HG03565 (cell line): ENCODE measurements at regions not wholly inside any gene's neighbourhood (a gene's known extent, or its start where the extent isn't known, plus 50 kb on each side); places are given as distances from the start of the nearest gene placed in this dataset.
A peak's percentile ranks its signal among the peaks of the same experiment; 100 is the strongest.

Experiments used
- ATAC-seq: cut with Tn5 transposase; IDR thresholded peaks from one replicate; pipeline ENCODE4 v1.9.1; 2021; ENCODE audit warnings: mild to moderate bottlenecking, moderate library complexity; ENCODE audit not compliant: unreplicated experiment

GRCh38 chr7:19455623-19456022, 253.2 kb downstream of the POLR1F start:
- ATAC-seq, result no peak

GRCh38 chr7:19448091-19448490, 260.7 kb downstream of the POLR1F start:
- no peak for ATAC-seq

GRCh38 chr7:19442016-19442785, 266.6 kb downstream of the POLR1F start:
- ATAC-seq, result peak; percentile 42

- no peak for ATAC-seq
Observed at GRCh38 chr7:19439517-19439916, 269.3 kb downstream of the POLR1F start.

GRCh38 chr7:19437446-19437845, 271.4 kb downstream of the POLR1F start:
- ATAC-seq, result no peak

DNA sequence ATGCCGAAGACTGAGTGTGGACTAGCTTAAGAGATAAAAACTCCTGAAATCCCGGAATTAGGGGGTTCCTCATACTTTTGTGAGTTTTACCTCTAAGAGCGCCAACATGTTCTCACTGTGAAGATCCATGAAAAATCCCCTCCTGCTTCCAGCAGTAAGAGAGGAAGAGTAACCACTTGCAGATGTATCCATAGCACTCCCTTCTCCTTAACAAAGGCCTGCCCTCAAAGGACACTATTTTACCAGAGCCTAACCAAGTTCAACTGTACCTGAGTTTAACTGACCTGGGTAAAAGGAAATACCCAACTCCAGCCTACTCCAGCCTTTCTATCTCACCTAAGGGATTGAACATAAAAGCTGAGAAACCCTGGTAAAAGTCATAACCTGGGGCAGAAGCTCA, 280.9 kb downstream of the POLR1F start:
- ATAC-seq, result no peak

DNA sequence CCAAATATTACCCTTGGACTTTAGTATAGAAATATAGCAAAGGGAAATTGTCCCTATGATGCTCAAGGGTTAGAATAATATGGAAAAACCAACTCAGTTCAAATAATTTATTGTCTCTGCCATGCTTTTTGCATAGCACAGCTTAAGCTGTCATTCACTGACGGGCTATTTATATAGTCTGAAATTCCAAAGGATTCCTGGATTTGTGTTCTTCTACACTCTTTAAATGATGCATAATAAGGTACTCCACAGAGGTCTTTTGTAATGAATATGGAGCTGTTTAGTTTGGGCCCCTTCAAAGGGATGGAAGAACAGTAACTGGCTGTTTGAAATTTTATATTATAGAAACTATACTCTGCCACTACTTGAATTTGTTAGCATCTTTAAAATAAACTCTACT, 276.6 kb upstream of the FERD3L start:
- no peak for ATAC-seq

DNA sequence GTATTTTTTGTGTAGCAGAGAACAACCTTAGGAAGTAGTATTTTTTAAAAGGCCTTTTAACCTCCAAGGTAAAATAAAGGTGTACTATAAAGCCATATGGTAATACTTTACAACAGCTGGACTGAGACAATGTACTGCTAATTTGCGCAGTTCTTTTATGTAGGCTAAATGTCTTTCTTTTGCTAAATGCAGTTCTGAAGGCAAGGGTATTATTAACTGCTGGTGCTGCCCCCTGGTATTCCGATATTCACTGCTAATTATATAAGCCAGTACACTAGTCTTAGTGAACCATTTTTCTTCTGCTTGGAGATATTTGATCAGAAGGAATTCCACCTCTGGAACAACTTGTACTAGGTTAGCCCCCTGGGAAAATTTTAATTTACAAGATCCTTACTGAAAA, 272.0 kb upstream of the FERD3L start:
- ATAC-seq, result no peak

- no peak for ATAC-seq
Observed at GRCh38 chr7:19415123-19415522, 269.9 kb upstream of the FERD3L start.

- no peak for ATAC-seq
Observed at GRCh38 chr7:19413443-19413965, 268.3 kb upstream of the FERD3L start.

GRCh38 chr7:19410691-19411090, 265.5 kb upstream of the FERD3L start:
- ATAC-seq, result no peak

GRCh38 chr7:19410106-19410505, 264.9 kb upstream of the FERD3L start:
- ATAC-seq, result no peak

- no peak for ATAC-seq
Observed at GRCh38 chr7:19408706-19409220, 263.5 kb upstream of the FERD3L start.

DNA sequence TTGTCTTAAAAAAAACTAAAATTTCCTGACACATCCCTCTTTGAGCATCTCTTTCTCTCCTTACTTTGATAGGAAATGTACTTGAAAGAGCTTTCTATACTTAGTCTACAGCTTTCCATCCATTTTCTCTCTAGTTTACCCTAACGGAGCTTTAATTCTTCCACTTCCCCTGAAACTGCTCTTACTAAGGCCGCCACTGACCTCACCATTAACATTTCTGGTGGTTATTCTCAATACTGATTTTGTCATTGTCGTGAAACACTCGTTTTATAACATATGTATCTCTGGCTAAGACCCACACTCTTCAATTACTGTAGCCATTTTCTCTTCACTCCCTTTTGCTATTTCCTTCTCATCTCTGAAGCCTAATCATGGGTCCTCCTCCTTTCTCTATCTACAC, 262.0 kb upstream of the FERD3L start:
- ATAC-seq, result no peak

DNA sequence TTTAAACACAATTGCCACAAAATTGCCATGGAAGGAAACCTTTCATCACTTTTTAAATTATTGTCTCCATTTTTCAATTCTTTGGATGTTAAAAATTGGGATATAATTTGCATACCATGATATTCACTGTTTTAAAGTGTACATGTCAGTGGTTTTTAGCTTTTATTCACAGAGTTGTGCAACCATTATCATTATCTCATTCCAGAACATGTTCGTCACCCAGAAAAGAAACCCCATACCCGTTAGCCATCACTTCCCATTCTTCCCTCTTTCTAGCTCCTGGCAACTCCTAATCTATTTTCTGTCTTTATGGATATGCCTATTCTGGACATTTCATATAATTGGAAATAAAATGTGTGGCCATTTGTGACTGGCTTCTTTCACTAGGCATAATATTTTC, 260.3 kb upstream of the FERD3L start:
- no peak for ATAC-seq

GRCh38 chr7:19404912-19405329, 259.7 kb upstream of the FERD3L start:
- no peak for ATAC-seq

- no peak for ATAC-seq
Observed at GRCh38 chr7:19403691-19404090, 258.5 kb upstream of the FERD3L start.

DNA sequence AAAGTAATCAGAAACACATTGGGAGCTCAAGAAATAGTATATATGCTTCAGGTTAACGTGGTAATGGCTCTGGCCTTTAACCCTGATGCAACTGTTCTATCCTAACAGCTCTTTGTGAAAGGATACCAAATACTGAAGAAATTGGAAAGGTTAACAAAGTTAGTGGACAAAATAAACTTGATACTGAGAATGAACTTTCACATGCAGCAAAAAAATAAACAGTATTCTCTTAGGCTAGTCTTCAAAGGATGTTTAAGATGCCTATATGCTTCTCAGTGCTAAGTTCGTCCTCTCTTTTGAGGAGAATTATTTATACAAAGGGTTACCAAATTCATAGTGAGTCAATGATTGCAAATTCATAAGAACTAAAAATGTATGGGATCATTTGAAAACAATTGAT, 256.2 kb upstream of the FERD3L start:
- ATAC-seq, result no peak

GRCh38 chr7:19400758-19401254, 255.6 kb upstream of the FERD3L start:
- no peak for ATAC-seq

DNA sequence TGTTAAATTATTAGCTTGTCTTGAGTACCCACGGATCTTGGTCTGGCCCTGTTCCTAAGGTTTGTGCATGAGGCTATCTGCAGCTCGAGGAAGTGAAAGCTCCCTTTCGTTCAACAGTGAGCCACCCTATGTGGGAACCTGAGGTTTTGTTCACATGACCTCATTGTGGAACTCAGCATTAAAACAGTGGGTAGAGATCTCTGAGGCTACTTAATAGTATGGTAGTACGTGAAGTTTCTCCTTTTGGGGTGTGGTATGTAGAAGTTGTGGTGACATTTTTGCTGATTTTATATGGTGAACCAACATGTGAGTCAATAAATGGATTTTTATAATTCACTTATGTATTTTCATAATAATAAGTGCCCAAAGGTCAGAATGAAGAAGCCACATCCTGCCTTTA, 252.7 kb upstream of the FERD3L start:
- peak; percentile 89 for ATAC-seq

GRCh38 chr7:19392246-19392645, 247.0 kb upstream of the FERD3L start:
- no peak for ATAC-seq

DNA sequence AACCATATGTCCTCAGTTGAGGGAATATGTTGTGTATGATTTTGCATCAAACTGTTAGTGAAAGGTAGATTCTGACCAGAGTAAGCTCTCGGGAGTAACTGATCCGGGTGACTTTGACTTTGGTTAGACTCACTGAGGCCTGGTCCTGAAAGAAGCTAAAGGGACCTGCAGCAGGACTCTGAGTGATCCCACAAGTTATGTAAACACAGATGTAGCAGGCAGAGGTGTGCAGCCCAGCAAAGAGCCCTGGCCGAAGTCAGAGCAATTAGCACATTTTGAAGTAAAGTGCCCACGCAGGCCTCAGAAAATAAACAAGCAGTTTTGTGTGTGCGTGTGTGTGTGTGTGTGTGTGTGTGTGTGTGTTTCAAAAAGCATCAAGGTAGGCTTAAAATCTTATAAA, 245.6 kb upstream of the FERD3L start:
- no peak for ATAC-seq
